VCaP (cell line): ENCODE measurements at regions not wholly inside any gene's neighbourhood (a gene's known extent, or its start where the extent isn't known, plus 50 kb on each side); places are given as distances from the start of the nearest gene placed in this dataset.

Experiments used
- H3K27ac ChIP-seq: fragments of 450-650 bp; 2 replicates; pipeline ENCODE4 v1.5.1; 2017
- CTCF ChIP-seq: fragments of 450-650 bp; conservative IDR thresholded peaks from 2 replicates; pipeline ENCODE4 v1.5.1; 2017; ENCODE audit warnings: mild to moderate bottlenecking, moderate library complexity

- no peak for TF ChIP-seq CTCF
- no peak overlapping the region for H3K27ac ChIP-seq
These were observed 1039.4 kb upstream of the IGFBP7 start for GRCh38 chr4:58149404-58150085.

GRCh38 chr4:58144721-58145120 lies 1034.5 kb upstream of the IGFBP7 start:
- H3K27ac ChIP-seq = no peak overlapping the region
- TF ChIP-seq CTCF = no peak

GRCh38 chr4:58138786-58139668 lies 1028.8 kb upstream of the IGFBP7 start:
- TF ChIP-seq CTCF = no peak
- no peak overlapping the region for H3K27ac ChIP-seq

- TF ChIP-seq CTCF = no peak
- H3K27ac ChIP-seq = no peak overlapping the region
These were observed 1026.4 kb upstream of the IGFBP7 start for GRCh38 chr4:58136604-58137003.

GRCh38 chr4:58127680-58128079 lies 1017.5 kb upstream of the IGFBP7 start:
- no peak for TF ChIP-seq CTCF
- H3K27ac ChIP-seq = no peak overlapping the region

GRCh38 chr4:58119298-58119697 lies 1009.1 kb upstream of the IGFBP7 start:
- no peak overlapping the region for H3K27ac ChIP-seq
- no peak for TF ChIP-seq CTCF

GRCh38 chr4:58113126-58113525 lies 1002.9 kb upstream of the IGFBP7 start:
- no peak for TF ChIP-seq CTCF
- no peak overlapping the region for H3K27ac ChIP-seq
